ENCODE measurements at regions not wholly inside any gene's neighbourhood (a gene's known extent, or its start where the extent isn't known, plus 50 kb on each side); places are given as distances from the start of the nearest gene placed in this dataset.

GRCh38 chr13:58397596-58398387 is 766.2 kb downstream of the PCDH17 start:
- ChIA-PET CTCF (no interaction called here), POLR2A (no interaction called here)
- Histone ChIP-seq H3K36me3 (ENCODE audit: control insufficient read depth in 4 of 4, insufficient read depth in 4 of 4, low read length in 3 of 4) (no peaks in the 10 kb centered on the region), H3K27ac (ENCODE audit: insufficient read depth in 1 of 2, low read depth in 1 of 2, low read length in 2 of 2, poor library complexity in 1 of 2, severe bottlenecking in 2 of 2) (no peak overlapping the region), H3K27me3 (replicated peaks in 2 of 5; ENCODE audit: control insufficient read depth in 4 of 5, insufficient read depth in 5 of 5, low read length in 4 of 5) (no peaks in the 10 kb centered on the region), H3K4me1 (ENCODE audit: control extremely low read depth in 1 of 4, control insufficient read depth in 4 of 4, insufficient read depth in 4 of 4, low read length in 3 of 4) (no peaks in the 10 kb centered on the region), H3K4me3 (ENCODE audit: control insufficient read depth in 1 of 7, extremely low read depth in 1 of 7, insufficient read depth in 4 of 7, low read depth in 2 of 7, low read length in 6 of 7) (no peak overlapping the region), H3K9me3 (ENCODE audit: control extremely low read depth in 1 of 5, control insufficient read depth in 4 of 5, insufficient read depth in 2 of 5, low read depth in 1 of 5, low read length in 4 of 5) (peaks cover 0 to 10% (median 2%) of the 10 kb centered on the region in 5 experiments)
- no peak for DNase-seq
- WGBS (ENCODE audit: insufficient coverage): 95% methylated on average over 5 of the region's 6 CpGs

- POLR2A ChIA-PET: no interaction called here
- no peaks in the 10 kb centered on the region for H3K4me1 ChIP-seq (ENCODE audit: control extremely low read depth in 1 of 4, control insufficient read depth in 4 of 4, insufficient read depth in 4 of 4, low read length in 3 of 4)
- peaks cover 0 to 12% (median 2%) of the 10 kb centered on the region in 5 experiments for H3K9me3 ChIP-seq (ENCODE audit: control extremely low read depth in 1 of 5, control insufficient read depth in 4 of 5, insufficient read depth in 2 of 5, low read depth in 1 of 5, low read length in 4 of 5)
- no peak overlapping the region for H3K27ac ChIP-seq (ENCODE audit: insufficient read depth in 1 of 2, low read depth in 1 of 2, low read length in 2 of 2, poor library complexity in 1 of 2, severe bottlenecking in 2 of 2)
- DNase-seq: no peak
- H3K36me3 ChIP-seq (ENCODE audit: control insufficient read depth in 4 of 4, insufficient read depth in 4 of 4, low read length in 3 of 4): no peaks in the 10 kb centered on the region
- CTCF ChIA-PET: no interaction called here
- no peak overlapping the region for H3K4me3 ChIP-seq (ENCODE audit: control insufficient read depth in 1 of 7, extremely low read depth in 1 of 7, insufficient read depth in 4 of 7, low read depth in 2 of 7, low read length in 6 of 7)
- no peaks in the 10 kb centered on the region for H3K27me3 ChIP-seq (replicated peaks in 2 of 5; ENCODE audit: control insufficient read depth in 4 of 5, insufficient read depth in 5 of 5, low read length in 4 of 5)
Observed at GRCh38 chr13:58399263-58399662, 767.7 kb downstream of the PCDH17 start.

DNA sequence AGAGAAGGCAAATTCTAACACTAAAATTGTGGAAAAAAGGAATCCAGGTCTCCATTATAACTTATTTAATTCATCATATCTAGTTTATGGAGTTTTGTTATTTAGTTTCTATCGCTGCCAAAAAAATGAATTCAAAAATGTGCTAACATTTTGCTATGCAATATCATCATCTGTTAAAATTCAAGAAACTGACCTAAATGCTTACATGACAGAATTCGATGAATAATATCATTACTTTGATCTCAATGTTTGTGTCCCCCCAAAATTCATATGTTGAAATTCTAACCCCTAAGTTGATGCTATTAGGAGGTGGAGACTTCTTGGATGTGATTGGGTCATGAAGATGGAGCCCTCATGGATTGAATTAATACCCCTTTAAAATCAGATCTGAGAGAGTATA is 775.0 kb downstream of the PCDH17 start:
- H3K9me3 ChIP-seq (ENCODE audit: control extremely low read depth in 1 of 5, control insufficient read depth in 4 of 5, insufficient read depth in 2 of 5, low read depth in 1 of 5, low read length in 4 of 5): peaks cover 0 to 2% (median 0%) of the 10 kb centered on the region in 5 experiments
- DNase-seq: no peak
- POLR2A ChIA-PET: no interaction called here
- H3K4me1 ChIP-seq (ENCODE audit: control extremely low read depth in 1 of 4, control insufficient read depth in 4 of 4, insufficient read depth in 4 of 4, low read length in 3 of 4): no peaks in the 10 kb centered on the region
- H3K27ac ChIP-seq (ENCODE audit: insufficient read depth in 1 of 2, low read depth in 1 of 2, low read length in 2 of 2, poor library complexity in 1 of 2, severe bottlenecking in 2 of 2): no peak overlapping the region
- H3K36me3 ChIP-seq (ENCODE audit: control insufficient read depth in 4 of 4, insufficient read depth in 4 of 4, low read length in 3 of 4): no peaks in the 10 kb centered on the region
- no CpG with 5 or more reads among the region's 2 CpGs for WGBS (ENCODE audit: insufficient coverage)
- CTCF ChIA-PET: no interaction called here
- H3K4me3 ChIP-seq (ENCODE audit: control insufficient read depth in 1 of 7, extremely low read depth in 1 of 7, insufficient read depth in 4 of 7, low read depth in 2 of 7, low read length in 6 of 7): no peak overlapping the region
- no peaks in the 10 kb centered on the region for H3K27me3 ChIP-seq (replicated peaks in 2 of 5; ENCODE audit: control insufficient read depth in 4 of 5, insufficient read depth in 5 of 5, low read length in 4 of 5)

DNA sequence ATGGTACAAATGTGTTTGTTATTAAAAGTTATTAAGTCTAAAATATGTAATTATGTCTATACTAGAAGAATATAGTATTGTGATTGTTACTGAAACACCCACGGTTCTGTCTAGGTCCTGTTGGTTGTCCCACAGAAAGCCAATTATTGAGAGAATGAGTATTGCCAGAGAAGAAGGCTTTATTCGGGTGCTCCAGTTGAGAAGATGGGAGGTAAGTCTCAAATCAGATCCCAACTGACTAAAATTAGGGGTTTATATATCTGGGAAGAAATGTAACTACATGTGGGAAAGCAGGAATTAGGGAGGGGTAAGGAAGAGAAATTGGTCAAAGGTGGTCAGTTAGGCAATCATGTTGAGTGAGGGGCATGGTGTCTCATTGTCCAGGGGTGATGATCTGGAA is 798.4 kb downstream of the PCDH17 start:
- WGBS (ENCODE audit: insufficient coverage): 100% methylated on average over 2 of the region's 2 CpGs
- CTCF ChIA-PET: no interaction called here
- H3K4me3 ChIP-seq (ENCODE audit: control insufficient read depth in 1 of 7, extremely low read depth in 1 of 7, insufficient read depth in 4 of 7, low read depth in 2 of 7, low read length in 6 of 7): no peak overlapping the region
- H3K36me3 ChIP-seq (ENCODE audit: control insufficient read depth in 4 of 4, insufficient read depth in 4 of 4, low read length in 3 of 4): no peaks in the 10 kb centered on the region
- no peak overlapping the region for H3K27ac ChIP-seq (ENCODE audit: insufficient read depth in 1 of 2, low read depth in 1 of 2, low read length in 2 of 2, poor library complexity in 1 of 2, severe bottlenecking in 2 of 2)
- DNase-seq: no peak
- no peaks in the 10 kb centered on the region for H3K4me1 ChIP-seq (ENCODE audit: control extremely low read depth in 1 of 4, control insufficient read depth in 4 of 4, insufficient read depth in 4 of 4, low read length in 3 of 4)
- H3K9me3 ChIP-seq (ENCODE audit: control extremely low read depth in 1 of 5, control insufficient read depth in 4 of 5, insufficient read depth in 2 of 5, low read depth in 1 of 5, low read length in 4 of 5): peaks cover 0 to 15% (median 0%) of the 10 kb centered on the region in 5 experiments
- H3K27me3 ChIP-seq (replicated peaks in 2 of 5; ENCODE audit: control insufficient read depth in 4 of 5, insufficient read depth in 5 of 5, low read length in 4 of 5): no peaks in the 10 kb centered on the region
- POLR2A ChIA-PET: no interaction called here

DNA sequence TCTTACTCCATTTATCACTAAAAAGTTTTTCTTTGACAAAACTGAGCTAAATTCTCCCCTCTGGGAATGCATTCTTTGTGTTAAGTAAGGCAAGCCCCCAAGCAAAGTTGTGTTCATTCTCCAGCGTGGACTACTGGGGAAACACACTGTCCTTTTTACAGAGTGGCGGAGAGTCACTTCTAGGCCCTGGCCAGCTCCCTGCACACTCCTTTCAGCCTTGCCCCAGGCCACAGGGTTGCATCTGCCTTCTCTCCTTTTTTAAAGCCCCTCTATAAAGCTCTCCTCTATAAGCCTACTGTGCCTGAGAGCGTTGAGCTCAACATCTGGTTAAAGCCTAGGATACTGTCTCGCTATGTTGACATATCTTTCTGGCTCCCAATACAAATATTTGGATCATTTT is 803.4 kb downstream of the PCDH17 start:
- POLR2A ChIA-PET: no interaction called here

GRCh38 chr13:58437427-58437826 is 805.9 kb downstream of the PCDH17 start:
- H3K4me3 ChIP-seq (ENCODE audit: control insufficient read depth in 1 of 7, extremely low read depth in 1 of 7, insufficient read depth in 4 of 7, low read depth in 2 of 7, low read length in 6 of 7): no peak overlapping the region
- POLR2A ChIA-PET: no interaction called here
- no peaks in the 10 kb centered on the region for H3K4me1 ChIP-seq (ENCODE audit: control extremely low read depth in 1 of 4, control insufficient read depth in 4 of 4, insufficient read depth in 4 of 4, low read length in 3 of 4)
- no peak for DNase-seq
- no peaks in the 10 kb centered on the region for H3K27me3 ChIP-seq (replicated peaks in 2 of 5; ENCODE audit: control insufficient read depth in 4 of 5, insufficient read depth in 5 of 5, low read length in 4 of 5)
- no peaks in the 10 kb centered on the region for H3K9me3 ChIP-seq (ENCODE audit: control extremely low read depth in 1 of 5, control insufficient read depth in 4 of 5, insufficient read depth in 2 of 5, low read depth in 1 of 5, low read length in 4 of 5)
- 85% methylated on average over 2 of the region's 5 CpGs for WGBS (ENCODE audit: insufficient coverage)
- no peak overlapping the region for H3K27ac ChIP-seq (ENCODE audit: insufficient read depth in 1 of 2, low read depth in 1 of 2, low read length in 2 of 2, poor library complexity in 1 of 2, severe bottlenecking in 2 of 2)
- no peaks in the 10 kb centered on the region for H3K36me3 ChIP-seq (ENCODE audit: control insufficient read depth in 4 of 4, insufficient read depth in 4 of 4, low read length in 3 of 4)
- CTCF ChIA-PET: no interaction called here

More for the DNA sequence above, 803.4 kb downstream of the PCDH17 start:
- H3K36me3 ChIP-seq (ENCODE audit: control insufficient read depth in 4 of 4, insufficient read depth in 4 of 4, low read length in 3 of 4): no peaks in the 10 kb centered on the region
- no peak for DNase-seq
- CTCF ChIA-PET: no interaction called here
- no peaks in the 10 kb centered on the region for H3K27me3 ChIP-seq (replicated peaks in 2 of 5; ENCODE audit: control insufficient read depth in 4 of 5, insufficient read depth in 5 of 5, low read length in 4 of 5)
- 100% methylated on average over 2 of the region's 4 CpGs for WGBS (ENCODE audit: insufficient coverage)
- H3K4me3 ChIP-seq (ENCODE audit: control insufficient read depth in 1 of 7, extremely low read depth in 1 of 7, insufficient read depth in 4 of 7, low read depth in 2 of 7, low read length in 6 of 7): no peak overlapping the region
- no peak overlapping the region for H3K27ac ChIP-seq (ENCODE audit: insufficient read depth in 1 of 2, low read depth in 1 of 2, low read length in 2 of 2, poor library complexity in 1 of 2, severe bottlenecking in 2 of 2)
- peaks cover 0 to 6% (median 0%) of the 10 kb centered on the region in 5 experiments for H3K9me3 ChIP-seq (ENCODE audit: control extremely low read depth in 1 of 5, control insufficient read depth in 4 of 5, insufficient read depth in 2 of 5, low read depth in 1 of 5, low read length in 4 of 5)
- no peaks in the 10 kb centered on the region for H3K4me1 ChIP-seq (ENCODE audit: control extremely low read depth in 1 of 4, control insufficient read depth in 4 of 4, insufficient read depth in 4 of 4, low read length in 3 of 4)

- Histone ChIP-seq H3K4me3 (ENCODE audit: control insufficient read depth in 1 of 7, extremely low read depth in 1 of 7, insufficient read depth in 4 of 7, low read depth in 2 of 7, low read length in 6 of 7) (no peak overlapping the region), H3K27ac (ENCODE audit: insufficient read depth in 1 of 2, low read depth in 1 of 2, low read length in 2 of 2, poor library complexity in 1 of 2, severe bottlenecking in 2 of 2) (no peak overlapping the region), H3K36me3 (ENCODE audit: control insufficient read depth in 4 of 4, insufficient read depth in 4 of 4, low read length in 3 of 4) (no peaks in the 10 kb centered on the region), H3K27me3 (replicated peaks in 2 of 5; ENCODE audit: control insufficient read depth in 4 of 5, insufficient read depth in 5 of 5, low read length in 4 of 5) (no peaks in the 10 kb centered on the region), H3K9me3 (ENCODE audit: control extremely low read depth in 1 of 5, control insufficient read depth in 4 of 5, insufficient read depth in 2 of 5, low read depth in 1 of 5, low read length in 4 of 5) (no peaks in the 10 kb centered on the region), H3K4me1 (ENCODE audit: control extremely low read depth in 1 of 4, control insufficient read depth in 4 of 4, insufficient read depth in 4 of 4, low read length in 3 of 4) (no peaks in the 10 kb centered on the region)
- POLR2A ChIA-PET: no interaction called here
- CTCF ChIA-PET: no interaction called here
- no CpG with 5 or more reads among the region's 2 CpGs for WGBS (ENCODE audit: insufficient coverage)
- DNase-seq: no peak
Observed at GRCh38 chr13:58446979-58447378, 815.4 kb downstream of the PCDH17 start.
